ENCODE measurements at regions not wholly inside any gene's neighbourhood (a gene's known extent, or its start where the extent isn't known, plus 50 kb on each side); places are given as distances from the start of the nearest gene placed in this dataset.

GRCh38 chr14:97379091-97379531, 581.9 kb downstream of the VRK1 start:
- no peak for TF ChIP-seq CTCF (IDR thresholded peaks at IDR 0.05; ENCODE audit: control insufficient read depth, extremely low read depth, insufficient read depth)
- no peak for DNase-seq (ENCODE audit: low read depth)
- no peak overlapping the region for H3K4me3 ChIP-seq (ENCODE audit: low read depth, low read length)

GRCh38 chr14:97380539-97380941, 583.4 kb downstream of the VRK1 start:
- DNase-seq (ENCODE audit: low read depth) = no peak
- no peak overlapping the region for H3K4me3 ChIP-seq (ENCODE audit: low read depth, low read length)
- no peak for TF ChIP-seq CTCF (IDR thresholded peaks at IDR 0.05; ENCODE audit: control insufficient read depth, extremely low read depth, insufficient read depth)

GRCh38 chr14:97381309-97381708, 584.1 kb downstream of the VRK1 start:
- H3K4me3 ChIP-seq (ENCODE audit: low read depth, low read length) = no peak overlapping the region
- DNase-seq (ENCODE audit: low read depth) = no peak
- no peak for TF ChIP-seq CTCF (IDR thresholded peaks at IDR 0.05; ENCODE audit: control insufficient read depth, extremely low read depth, insufficient read depth)

GRCh38 chr14:97382616-97383226, 585.5 kb downstream of the VRK1 start:
- H3K4me3 ChIP-seq (ENCODE audit: low read depth, low read length) = no peak overlapping the region
- no peak for TF ChIP-seq CTCF (IDR thresholded peaks at IDR 0.05; ENCODE audit: control insufficient read depth, extremely low read depth, insufficient read depth)
- DNase-seq (ENCODE audit: low read depth) = no peak

GRCh38 chr14:97385727-97386126, 588.5 kb downstream of the VRK1 start:
- no peak overlapping the region for H3K4me3 ChIP-seq (ENCODE audit: low read depth, low read length)
- TF ChIP-seq CTCF (IDR thresholded peaks at IDR 0.05; ENCODE audit: control insufficient read depth, extremely low read depth, insufficient read depth) = no peak
- DNase-seq (ENCODE audit: low read depth) = no peak

GRCh38 chr14:97387252-97387874, 590.2 kb downstream of the VRK1 start:
- TF ChIP-seq CTCF (IDR thresholded peaks at IDR 0.05; ENCODE audit: control insufficient read depth, extremely low read depth, insufficient read depth) = no peak
- no peak for DNase-seq (ENCODE audit: low read depth)
- no peak overlapping the region for H3K4me3 ChIP-seq (ENCODE audit: low read depth, low read length)

GRCh38 chr14:97388408-97388807, 591.2 kb downstream of the VRK1 start:
- no peak for DNase-seq (ENCODE audit: low read depth)
- H3K4me3 ChIP-seq (ENCODE audit: low read depth, low read length) = no peak overlapping the region
- no peak for TF ChIP-seq CTCF (IDR thresholded peaks at IDR 0.05; ENCODE audit: control insufficient read depth, extremely low read depth, insufficient read depth)

Data from LNCaP clone FGC (cell line).